T-helper 2 cell treated with Interferon-gamma antibody and Interleukin-4, amounts not matched to agents 5 μg/mL and 100 μg/mL, for 36 hours (primary cell): ENCODE measurements at regions not wholly inside any gene's neighbourhood (a gene's known extent, or its start where the extent isn't known, plus 50 kb on each side); places are given as distances from the start of the nearest gene placed in this dataset.

ENCODE experiments used
- DNase-seq: peaks from one replicate; pipeline ENCODE4 v3.0.0; 2021; ENCODE audit warnings: low spot score
- H3K27ac Mint-ChIP-seq: one replicate; pipeline ENCODE4 v1.8.0; 2021; ENCODE audit warnings: mild to moderate bottlenecking, mixed read lengths
- H3K27me3 Mint-ChIP-seq: one replicate; pipeline ENCODE4 v1.8.0; 2021; ENCODE audit warnings: low read depth, mixed read lengths
- H3K36me3 Mint-ChIP-seq: one replicate; pipeline ENCODE4 v1.8.0; 2021; ENCODE audit warnings: low read depth, mixed read lengths
- H3K4me1 Mint-ChIP-seq: one replicate; pipeline ENCODE4 v1.8.0; 2021; ENCODE audit warnings: low read depth, mixed read lengths
- H3K4me3 Mint-ChIP-seq: one replicate; pipeline ENCODE4 v1.8.0; 2022; ENCODE audit warnings: mild to moderate bottlenecking, moderate library complexity, mixed read lengths
- H3K9me3 Mint-ChIP-seq: one replicate; pipeline ENCODE4 v1.8.0; 2021; ENCODE audit warnings: mixed read lengths

DNA sequence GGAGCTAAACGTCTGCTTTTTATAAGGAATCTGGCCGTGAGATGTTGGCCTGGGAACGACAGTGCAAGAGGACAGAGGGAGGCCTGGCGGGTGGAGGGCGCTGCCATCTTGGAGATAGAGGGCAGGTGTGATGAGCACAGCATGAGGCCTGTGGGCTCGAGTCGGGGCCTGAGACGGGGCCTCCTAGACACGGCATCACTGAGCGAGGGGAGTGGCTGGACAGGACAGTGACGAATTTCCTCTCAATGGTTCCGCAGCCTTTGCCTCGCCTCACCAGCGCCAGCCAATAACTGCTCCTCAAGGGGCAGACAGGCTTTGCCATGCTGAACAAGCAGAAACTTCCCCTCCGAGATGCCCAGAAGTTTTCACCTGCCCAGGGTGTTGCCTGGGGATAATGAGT, 376.7 kb downstream of the THBS2 start:
- no peak overlapping the region for H3K4me3 Mint-ChIP-seq

DNA sequence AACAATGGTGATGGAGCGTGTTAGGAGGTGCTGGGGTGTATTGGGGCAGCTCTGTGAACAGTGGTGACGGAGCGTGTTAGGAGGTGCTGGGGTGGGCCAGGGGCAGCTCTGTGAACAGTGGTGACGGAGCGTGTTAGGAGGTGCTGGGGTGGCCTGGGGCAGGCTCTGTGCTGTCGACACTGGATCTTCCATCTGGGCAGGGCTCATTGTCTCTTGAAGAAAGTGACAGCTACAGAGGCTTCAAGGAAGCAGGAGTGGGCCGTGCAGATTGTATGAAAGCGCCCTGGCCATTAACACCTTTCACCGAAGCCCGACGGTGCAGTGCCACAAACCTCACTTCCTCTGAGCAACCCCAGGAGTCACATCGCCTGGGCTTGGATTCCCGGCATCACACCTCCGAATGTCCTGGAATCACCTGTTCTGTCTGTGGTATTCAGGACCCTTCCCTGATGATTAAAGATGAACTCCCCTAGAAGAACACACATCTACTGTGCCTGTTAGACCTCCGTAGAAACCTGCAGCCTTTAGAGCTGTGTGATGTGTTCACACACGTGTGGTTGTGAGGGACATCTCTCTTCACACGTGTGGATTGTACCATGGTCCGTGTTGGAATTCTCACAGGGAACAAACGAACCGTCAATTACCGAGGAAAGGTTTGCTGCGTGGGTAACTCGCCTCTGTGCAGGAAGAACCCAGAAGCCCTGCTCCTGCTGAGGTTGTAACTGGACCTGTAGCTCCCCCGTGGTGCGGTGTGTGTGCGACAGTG, 377.7 kb downstream of the THBS2 start:
- H3K27me3 Mint-ChIP-seq, result no peaks in the 10 kb centered on the region
- no peaks in the 10 kb centered on the region for H3K9me3 Mint-ChIP-seq
- no peak overlapping the region for H3K4me3 Mint-ChIP-seq
- H3K36me3 Mint-ChIP-seq, result no peaks in the 10 kb centered on the region
- H3K27ac Mint-ChIP-seq, result no peak overlapping the region
- DNase-seq, result no peak
- no peaks in the 10 kb centered on the region for H3K4me1 Mint-ChIP-seq

More for the DNA sequence above, 376.7 kb downstream of the THBS2 start:
- Mint-ChIP-seq H3K27ac (no peak overlapping the region), H3K9me3 (no peaks in the 10 kb centered on the region), H3K27me3 (no peaks in the 10 kb centered on the region), H3K4me1 (no peaks in the 10 kb centered on the region), H3K36me3 (no peaks in the 10 kb centered on the region)
- DNase-seq, result no peak

DNA sequence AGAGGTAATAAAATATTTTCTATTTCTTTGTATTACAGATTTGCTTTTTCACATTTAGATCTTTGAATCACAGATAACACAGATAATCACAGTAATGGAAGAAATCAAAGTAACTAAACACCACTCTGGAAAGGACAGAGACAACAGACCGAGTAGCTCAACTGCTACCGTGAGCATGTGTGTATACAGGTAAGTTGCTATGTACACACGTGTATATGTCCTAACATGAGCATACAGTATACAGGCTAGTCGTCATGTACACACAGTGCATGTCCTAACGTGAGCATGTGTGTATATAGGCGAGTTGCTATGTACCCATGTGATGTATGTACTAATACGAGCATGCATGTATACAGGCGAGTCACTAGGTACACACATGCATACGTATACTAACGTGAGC, 379.0 kb downstream of the THBS2 start:
- H3K27ac Mint-ChIP-seq, result no peak overlapping the region
- no peak overlapping the region for H3K4me3 Mint-ChIP-seq
- no peaks in the 10 kb centered on the region for H3K36me3 Mint-ChIP-seq
- no peaks in the 10 kb centered on the region for H3K4me1 Mint-ChIP-seq
- DNase-seq, result no peak
- H3K9me3 Mint-ChIP-seq, result no peaks in the 10 kb centered on the region
- H3K27me3 Mint-ChIP-seq, result no peaks in the 10 kb centered on the region

DNA sequence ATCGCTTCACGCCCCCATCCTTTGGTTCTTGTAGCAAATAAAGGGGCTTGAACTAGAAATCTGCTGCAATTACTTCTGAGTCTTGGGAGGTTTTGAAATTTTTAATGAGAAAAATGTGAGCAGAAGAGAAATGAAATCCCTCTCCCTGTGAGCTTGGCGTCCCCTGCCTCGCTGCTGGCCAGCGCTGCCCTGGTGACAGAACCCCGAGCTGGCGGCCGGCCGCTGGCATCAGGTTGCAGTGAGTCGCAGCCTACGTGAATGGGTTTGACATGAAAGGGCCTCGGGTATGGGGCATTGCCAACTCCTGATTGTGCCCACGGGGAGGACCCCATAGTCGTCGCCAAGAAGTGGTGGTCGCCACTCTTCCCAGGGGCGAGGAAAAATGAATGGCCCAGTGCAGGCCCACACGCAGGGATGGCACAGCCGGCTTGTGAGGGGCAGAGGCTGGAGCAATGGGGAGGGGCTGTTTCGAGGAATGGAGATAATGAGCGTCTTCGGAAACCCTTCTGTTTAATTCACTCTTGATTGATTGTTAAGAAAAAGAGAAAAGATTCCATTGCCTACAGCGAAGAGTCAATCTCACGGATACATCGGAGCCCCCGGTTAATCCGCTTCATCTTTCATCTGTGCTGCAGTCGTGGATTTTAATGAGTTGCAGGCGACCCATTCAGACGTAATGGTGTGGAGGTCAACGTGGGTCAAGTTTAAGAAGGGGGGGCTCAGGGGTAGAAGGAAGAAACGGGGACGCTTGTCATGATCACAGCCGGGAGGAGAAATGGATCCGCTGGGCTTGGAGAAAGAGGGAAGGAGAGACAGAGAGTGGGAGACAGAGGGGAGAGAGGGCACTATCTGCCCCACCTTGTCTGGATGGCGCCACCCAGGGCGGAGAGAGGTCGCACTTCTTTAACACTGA, 380.1 kb downstream of the THBS2 start:
- H3K27me3 Mint-ChIP-seq, result no peaks in the 10 kb centered on the region
- DNase-seq, result no peak
- H3K36me3 Mint-ChIP-seq, result no peaks in the 10 kb centered on the region
- H3K4me3 Mint-ChIP-seq, result no peak overlapping the region
- no peaks in the 10 kb centered on the region for H3K9me3 Mint-ChIP-seq
- H3K4me1 Mint-ChIP-seq, result no peaks in the 10 kb centered on the region
- no peak overlapping the region for H3K27ac Mint-ChIP-seq

DNA sequence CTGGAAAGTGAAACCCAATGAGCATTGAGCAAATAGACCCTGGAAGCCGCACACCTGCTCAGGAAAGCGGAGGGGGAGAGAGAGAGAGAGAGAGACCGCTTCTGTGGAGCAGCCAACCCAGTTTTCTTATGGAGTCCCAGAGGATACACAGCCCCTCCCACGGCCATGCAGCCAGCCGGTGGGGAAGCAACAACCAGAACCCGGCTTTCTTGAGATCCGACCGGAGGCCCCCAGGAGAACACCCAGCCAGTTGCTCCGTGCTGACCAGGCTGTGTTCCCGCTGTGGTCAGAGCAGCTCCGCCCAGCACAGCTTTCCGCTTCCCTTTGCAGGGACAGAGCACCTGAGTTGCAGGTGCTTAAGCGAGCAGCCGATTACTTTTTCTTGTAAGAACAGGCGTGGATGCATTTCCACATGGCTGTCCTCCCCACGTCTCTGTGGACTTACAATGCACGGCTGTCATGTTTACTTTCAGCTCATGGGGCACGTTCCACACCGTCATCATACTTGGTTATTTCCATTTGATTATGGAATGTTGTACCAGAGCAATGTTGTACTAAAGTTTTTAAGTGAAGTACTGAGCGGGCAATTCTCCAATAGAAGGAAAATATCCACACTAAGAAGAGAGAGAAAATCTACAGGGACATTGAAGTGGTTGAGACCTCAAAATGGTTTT, 381.9 kb downstream of the THBS2 start:
- no peak overlapping the region for H3K4me3 Mint-ChIP-seq
- H3K27ac Mint-ChIP-seq, result no peak overlapping the region
- H3K36me3 Mint-ChIP-seq, result no peaks in the 10 kb centered on the region

DNA sequence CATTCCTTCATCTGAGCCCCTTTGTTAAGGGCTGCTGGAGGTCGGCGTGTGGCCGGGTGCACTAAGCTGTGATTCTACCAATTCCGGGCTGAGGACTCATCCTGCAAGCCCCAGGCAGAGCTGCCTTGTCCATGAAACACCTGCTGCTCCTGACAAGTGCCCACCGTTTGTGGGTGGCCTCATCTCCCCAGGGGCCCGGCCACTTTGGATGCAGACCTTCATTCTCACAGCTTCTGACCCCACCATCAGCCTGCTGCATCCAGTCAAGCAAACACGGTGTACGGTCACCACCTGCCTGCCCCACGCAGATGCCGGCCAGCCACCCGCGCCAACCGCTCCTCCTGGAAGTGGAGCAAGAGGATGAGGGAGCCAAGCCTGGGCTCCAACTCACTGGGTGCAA, 382.7 kb downstream of the THBS2 start:
- no peaks in the 10 kb centered on the region for H3K36me3 Mint-ChIP-seq
- H3K9me3 Mint-ChIP-seq, result no peaks in the 10 kb centered on the region
- no peaks in the 10 kb centered on the region for H3K4me1 Mint-ChIP-seq
- no peak for DNase-seq
- no peak overlapping the region for H3K27ac Mint-ChIP-seq
- H3K4me3 Mint-ChIP-seq, result no peak overlapping the region
- no peaks in the 10 kb centered on the region for H3K27me3 Mint-ChIP-seq

More for the DNA sequence above, 381.9 kb downstream of the THBS2 start:
- no peak for DNase-seq
- no peaks in the 10 kb centered on the region for H3K9me3 Mint-ChIP-seq
- H3K4me1 Mint-ChIP-seq, result no peaks in the 10 kb centered on the region
- H3K27me3 Mint-ChIP-seq, result no peaks in the 10 kb centered on the region

DNA sequence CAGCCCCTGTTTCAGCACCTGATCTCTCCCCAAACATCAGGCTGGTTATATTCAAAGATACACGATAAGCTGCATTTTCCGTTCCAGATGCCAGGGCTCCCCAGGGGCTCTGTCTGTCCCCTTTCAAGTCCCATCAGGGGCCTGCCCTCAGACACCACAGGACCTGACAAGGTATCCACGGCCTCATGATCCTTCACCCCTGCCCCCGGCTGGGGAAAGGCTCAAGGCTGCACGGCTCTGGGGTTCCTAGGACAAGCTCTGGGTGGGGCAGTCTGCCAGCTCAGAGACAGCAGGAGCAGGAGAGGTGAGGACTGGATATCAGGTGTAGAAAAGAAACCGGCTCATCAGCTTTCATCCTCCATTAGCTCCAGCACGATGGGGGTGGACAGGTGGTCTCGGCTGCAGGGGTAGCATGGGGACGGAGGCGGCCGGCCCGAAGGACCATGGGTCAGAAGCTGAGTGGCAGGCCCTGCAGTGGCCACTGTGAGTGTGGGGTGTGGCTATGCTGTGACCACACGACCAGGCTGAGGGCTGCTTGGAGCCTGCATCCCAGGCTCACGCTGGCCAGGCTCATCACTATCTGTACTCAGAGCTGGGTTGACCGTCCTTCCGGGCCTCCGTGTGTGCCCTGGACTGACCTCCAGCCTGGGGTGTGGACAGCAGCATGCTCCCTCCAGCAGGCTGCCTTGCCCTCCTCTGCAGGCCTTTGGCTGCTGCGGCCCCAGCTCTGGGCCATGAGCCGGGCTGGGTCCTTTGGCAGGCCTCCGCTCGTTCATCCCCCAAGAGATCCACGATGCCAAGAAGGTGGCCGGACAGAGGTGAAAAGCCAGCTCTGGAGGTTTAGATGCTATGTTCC, 386.2 kb downstream of the THBS2 start:
- Mint-ChIP-seq H3K4me1 (no peaks in the 10 kb centered on the region), H3K9me3 (no peaks in the 10 kb centered on the region), H3K27me3 (no peaks in the 10 kb centered on the region), H3K36me3 (no peaks in the 10 kb centered on the region), H3K27ac (no peak overlapping the region), H3K4me3 (no peak overlapping the region)
- no peak for DNase-seq

DNA sequence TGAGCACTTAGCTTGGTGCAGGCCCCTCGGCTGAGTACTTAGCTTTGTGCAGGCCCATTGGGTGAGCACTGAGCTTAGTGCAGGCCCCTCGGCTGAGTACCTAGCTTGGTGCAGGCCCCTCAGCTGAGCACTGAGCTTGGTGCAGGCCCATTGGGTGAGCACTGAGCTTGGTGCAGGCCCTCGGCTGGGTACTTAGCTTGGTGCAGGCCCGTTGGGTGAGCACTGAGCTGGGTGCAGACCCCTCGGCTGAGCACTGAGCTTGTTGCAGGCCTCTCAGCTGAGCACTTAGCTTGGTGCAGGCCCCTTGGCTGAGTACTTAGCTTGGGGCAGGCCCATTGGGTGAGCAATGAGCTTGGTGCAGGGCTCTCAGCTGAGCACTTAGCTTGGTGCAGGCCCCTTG, 387.1 kb downstream of the THBS2 start:
- Mint-ChIP-seq H3K4me3 (no peak overlapping the region), H3K36me3 (no peaks in the 10 kb centered on the region), H3K9me3 (no peaks in the 10 kb centered on the region), H3K27me3 (no peaks in the 10 kb centered on the region), H3K4me1 (no peaks in the 10 kb centered on the region), H3K27ac (no peak overlapping the region)
- DNase-seq, result no peak

DNA sequence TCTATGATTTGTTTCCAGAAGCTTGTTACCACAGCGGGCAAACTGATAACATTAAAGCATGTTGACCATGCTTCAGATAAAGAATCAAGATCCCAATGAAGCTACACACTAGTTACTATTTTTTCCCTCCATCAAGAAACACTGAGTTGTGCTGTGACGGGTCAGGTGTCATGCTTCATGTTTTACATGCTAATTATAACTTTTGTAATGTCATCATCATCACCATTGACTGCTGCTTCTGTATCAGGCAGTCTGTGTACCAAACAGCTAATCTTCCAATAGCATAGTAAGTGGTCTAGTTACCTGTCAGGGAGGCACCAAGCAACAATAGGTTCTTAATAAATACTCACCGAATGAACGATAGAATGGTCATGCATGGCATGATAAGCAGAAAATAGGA, 388.1 kb downstream of the THBS2 start:
- Mint-ChIP-seq H3K27ac (no peak overlapping the region), H3K27me3 (no peaks in the 10 kb centered on the region)

DNA sequence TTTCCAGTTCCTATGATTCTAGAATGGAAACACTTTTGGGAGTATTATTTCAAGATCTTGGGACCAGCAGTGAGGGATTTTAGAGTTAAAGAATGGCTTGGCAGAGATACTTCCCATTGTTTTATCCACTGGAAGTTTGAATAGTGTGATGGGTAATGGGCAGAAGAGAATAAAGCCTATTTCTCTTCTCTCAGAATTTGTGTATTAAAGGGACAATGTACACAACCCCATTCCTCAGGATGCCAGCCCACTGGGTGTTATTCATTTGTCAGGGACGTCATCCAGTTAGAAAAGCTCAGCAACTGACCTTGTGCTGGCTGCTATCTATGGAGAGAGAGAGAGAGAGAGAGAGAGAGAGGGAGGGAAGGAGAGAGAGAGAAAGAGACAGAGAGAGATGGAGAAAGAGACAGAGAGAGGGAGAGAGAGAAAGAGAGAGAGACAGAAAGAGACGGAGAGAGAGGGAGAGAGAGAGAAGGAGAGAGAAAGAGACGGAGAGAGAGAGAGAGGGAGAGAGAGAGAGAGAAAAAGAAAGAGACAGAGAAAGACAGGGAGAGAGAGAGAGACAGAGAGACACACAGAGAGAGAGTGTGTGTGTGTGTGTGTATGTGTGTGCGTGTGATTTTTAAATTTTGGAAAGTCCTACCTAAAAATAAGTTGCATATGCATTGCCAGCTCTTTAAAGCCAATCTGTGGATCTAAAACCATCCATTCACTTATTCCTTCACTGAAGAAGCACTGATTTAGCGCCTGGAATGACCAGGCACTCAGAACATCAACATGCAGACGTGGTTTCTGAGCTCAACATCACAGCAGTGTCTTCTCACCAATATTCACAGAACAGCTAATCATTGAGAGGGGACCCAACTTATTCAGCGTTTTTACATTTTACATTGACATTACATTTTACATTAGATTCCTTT, 388.8 kb downstream of the THBS2 start:
- no peaks in the 10 kb centered on the region for H3K4me1 Mint-ChIP-seq
- no peak overlapping the region for H3K4me3 Mint-ChIP-seq
- H3K27me3 Mint-ChIP-seq, result no peaks in the 10 kb centered on the region
- H3K36me3 Mint-ChIP-seq, result no peaks in the 10 kb centered on the region
- no peak for DNase-seq
- H3K9me3 Mint-ChIP-seq, result no peaks in the 10 kb centered on the region
- H3K27ac Mint-ChIP-seq, result no peak overlapping the region

More for the DNA sequence above, 388.1 kb downstream of the THBS2 start:
- no peak overlapping the region for H3K4me3 Mint-ChIP-seq
- no peaks in the 10 kb centered on the region for H3K9me3 Mint-ChIP-seq
- H3K4me1 Mint-ChIP-seq, result no peaks in the 10 kb centered on the region
- no peak for DNase-seq
- no peaks in the 10 kb centered on the region for H3K36me3 Mint-ChIP-seq

DNA sequence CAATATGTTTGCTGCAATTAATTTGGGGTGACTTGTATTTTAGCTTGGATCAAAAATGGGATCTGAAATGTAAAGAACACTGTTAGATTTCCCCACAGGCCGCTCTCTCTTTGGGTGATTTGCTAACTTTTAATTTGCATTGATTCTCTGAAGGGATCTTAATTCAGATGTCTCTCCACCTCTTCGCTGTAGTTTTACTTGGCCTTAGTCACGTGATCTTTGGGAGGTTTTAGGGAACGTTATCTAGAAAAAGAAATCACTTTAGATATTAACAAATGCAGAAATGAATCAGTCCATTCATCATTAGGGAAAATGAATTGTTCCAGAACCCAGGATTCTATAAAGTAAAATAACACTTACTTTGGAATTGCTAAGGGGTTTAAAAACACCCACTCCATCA, 390.2 kb downstream of the THBS2 start:
- Mint-ChIP-seq H3K9me3 (no peaks in the 10 kb centered on the region), H3K36me3 (no peaks in the 10 kb centered on the region), H3K27ac (no peak overlapping the region), H3K4me3 (no peak overlapping the region), H3K4me1 (no peaks in the 10 kb centered on the region), H3K27me3 (no peaks in the 10 kb centered on the region)
- no peak for DNase-seq

DNA sequence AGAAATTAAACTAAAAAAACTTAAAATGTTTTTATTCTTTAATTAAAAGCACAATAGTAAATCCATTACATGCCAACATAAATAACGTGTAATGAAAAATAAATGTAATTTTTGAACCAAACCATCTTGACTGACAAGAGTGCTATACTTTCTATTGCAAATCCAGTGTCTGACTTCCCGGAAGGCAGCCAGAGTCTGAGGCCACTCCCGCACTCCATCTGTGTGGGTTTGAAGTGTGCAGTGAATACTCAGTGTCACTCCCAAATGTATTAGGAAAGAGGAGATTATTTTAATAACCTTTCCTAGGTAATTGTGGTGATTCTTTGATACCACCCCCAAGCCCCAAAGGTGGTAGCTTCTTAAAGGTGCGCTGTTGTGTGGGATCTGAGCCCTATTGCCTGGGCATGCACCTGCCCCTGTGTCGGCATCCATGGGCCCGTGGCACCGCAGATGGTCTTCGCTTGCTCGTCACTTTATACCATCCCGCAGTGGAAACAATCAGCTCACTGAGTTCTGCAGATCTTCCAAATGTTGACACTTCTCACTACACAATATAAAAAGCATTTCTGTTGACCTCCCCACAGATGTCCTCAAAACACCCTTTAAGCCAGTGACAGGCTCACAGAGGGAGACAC, 391.2 kb downstream of the THBS2 start:
- Mint-ChIP-seq H3K4me1 (no peaks in the 10 kb centered on the region), H3K4me3 (no peak overlapping the region), H3K27ac (no peak overlapping the region), H3K9me3 (no peaks in the 10 kb centered on the region), H3K27me3 (no peaks in the 10 kb centered on the region), H3K36me3 (no peaks in the 10 kb centered on the region)
- no peak for DNase-seq
